K562 (cell line): ENCODE measurements at regions not wholly inside any gene's neighbourhood (a gene's known extent, or its start where the extent isn't known, plus 50 kb on each side); places are given as distances from the start of the nearest gene placed in this dataset.

Experiments
- ATAC-seq: fragments of 200-7000 bp; cut with Tn5 transposase; 3 replicates; pipeline ENCODE4 v1.9.1; 2020; ENCODE audit warnings: moderate library complexity
- BruUV-seq: library from RNA; stranded (reverse); fragments of 400-500 nt; replicated peaks from 2 replicates; lab custom pipeline; 2021; lab: Mats Ljungman, UMichigan
- CTCF ChIA-PET: fragments of 300-600 bp; formaldehyde crosslinking; extraction: SDS; loops from one replicate; lab custom pipeline; 2021; ENCODE audit warnings: low intra/inter-chr PET ratio; lab: Yijun Ruan, JAX
- POLR2A ChIA-PET: fragments of 300-600, 350-650 bp; sonication (Branson Sonifier 250); formaldehyde crosslinking; extraction: SDS; loops from one replicate; lab custom pipeline; 2021; ENCODE audit warnings: antibody characterized with exemption, inconsistent platforms; lab: Yijun Ruan, JAX
- DNase-seq, 4 experiments: peaks; one replicate each; pipeline versions ENCODE4 v3.0.0 to v3.0.0-alpha.2; 2011 to 2018; ENCODE audit warnings: low spot score in 3 of 4, mixed read lengths in 3 of 4; ENCODE audit errors: extremely low read depth in 1 of 4
- FAIRE-seq: peaks from 2 replicates; lab custom pipeline; 2011; peaks lifted over from hg19 to GRCh38; lab: Jason Lieb, UNC
- H2AFZ ChIP-seq: 2 replicates; pipeline ENCODE4 v1.6.0; 2011; ENCODE audit warnings: low read depth, low read length, control low read depth, inconsistent platforms
- H3K27ac ChIP-seq: fragments of 200-600 bp; 3 replicates; pipeline ENCODE4 v1.8.0; 2011; ENCODE audit warnings: low read depth, mild to moderate bottlenecking, control low read depth, inconsistent platforms, low read length, moderate library complexity, mixed read lengths; ENCODE audit errors: extremely low read depth
- H3K27me3 ChIP-seq, 2 experiments: fragments of 300-600 bp in 1 of 2; 2 replicates in 1 of 2; 3 replicates in 1 of 2; pipeline versions ENCODE4 v1.6.0 to v1.8.0; 2011; ENCODE audit warnings: inconsistent platforms in 2 of 2, low read length in 2 of 2, mild to moderate bottlenecking in 1 of 2, mixed read lengths in 1 of 2, moderate library complexity in 1 of 2; ENCODE audit not compliant: control insufficient read depth in 2 of 2, insufficient read depth in 2 of 2
- H3K36me3 ChIP-seq: fragments of 300-600 bp; 3 replicates; pipeline ENCODE4 v1.8.0; 2011; ENCODE audit warnings: mild to moderate bottlenecking, low read length, inconsistent platforms; ENCODE audit not compliant: control insufficient read depth, insufficient read depth
- H3K4me1 ChIP-seq, 2 experiments: fragments of 200-600 bp in 1 of 2; replicated peaks in 1 of 2; 2 replicates in 1 of 2; 3 replicates in 1 of 2; pipeline versions ENCODE4 v1.5.1 to v1.8.0; 2011; ENCODE audit warnings: inconsistent platforms in 2 of 2, low read length in 2 of 2, mild to moderate bottlenecking in 1 of 2, mixed read lengths in 1 of 2, moderate library complexity in 1 of 2; ENCODE audit not compliant: control insufficient read depth in 2 of 2, insufficient read depth in 2 of 2
- H3K4me2 ChIP-seq: 2 replicates; pipeline ENCODE4 v1.6.1; 2011; ENCODE audit warnings: low read length, control low read depth, inconsistent platforms, mixed read lengths; ENCODE audit not compliant: insufficient read depth
- H3K4me3 ChIP-seq: fragments of 200-600 bp; sonication (generic), shearing (Covaris generic); 2 replicates; pipeline ENCODE4 v1.5.1; 2016; ENCODE audit warnings: control low read depth, inconsistent platforms
- H3K79me2 ChIP-seq: fragments of 200-600 bp; 3 replicates; pipeline ENCODE4 v1.8.0; 2011; ENCODE audit warnings: low read length, inconsistent platforms; ENCODE audit not compliant: control insufficient read depth, insufficient read depth
- H3K9ac ChIP-seq, 2 experiments: 2 replicates each; pipeline versions ENCODE4 v1.6.0 to v1.6.1; 2011; ENCODE audit warnings: low read depth in 2 of 2, low read length in 2 of 2, control low read depth in 1 of 2, inconsistent platforms in 1 of 2, mild to moderate bottlenecking in 1 of 2, mixed read lengths in 1 of 2; ENCODE audit not compliant: insufficient read depth in 1 of 2
- H3K9me1 ChIP-seq: one replicate; pipeline ENCODE4 v1.6.0; 2011; ENCODE audit warnings: inconsistent platforms, mild to moderate bottlenecking, low read length, moderate library complexity; ENCODE audit not compliant: control insufficient read depth, insufficient read depth
- H3K9me3 ChIP-seq: replicated peaks from 2 replicates; pipeline ENCODE4 v1.5.1; 2011; ENCODE audit warnings: low read depth, low read length, inconsistent platforms; ENCODE audit not compliant: control insufficient read depth, insufficient read depth
- H4K20me1 ChIP-seq: replicated peaks from 2 replicates; pipeline ENCODE4 v1.6.1; 2011; ENCODE audit warnings: low read length, inconsistent platforms, mixed read lengths; ENCODE audit not compliant: control insufficient read depth, insufficient read depth
- DMBX1 ChIP-seq: fragments of 250-450 bp; sonication (Bioruptor Pico); IDR thresholded peaks from 2 replicates; pipeline ENCODE4 v1.8.0; 2022; ENCODE audit warnings: inconsistent platforms, mild to moderate bottlenecking, moderate library complexity, borderline replicate concordance
- HDAC3 ChIP-seq: fragments of 450-650 bp; IDR thresholded peaks from 2 replicates; pipeline ENCODE4 v1.6.1; 2018; ENCODE audit warnings: borderline replicate concordance, mild to moderate bottlenecking, moderate library complexity; ENCODE audit not compliant: partially characterized antibody
- NR4A1 ChIP-seq, 2 experiments: fragments of 250-450 bp in 1 of 2; fragments of 450-650 bp in 1 of 2; sonication (Bioruptor Pico) in 1 of 2; IDR thresholded peaks; 2 replicates each; pipeline versions ENCODE4 v1.4.0 to v1.6.1; 2016 to 2020; ENCODE audit warnings: mild to moderate bottlenecking in 2 of 2, missing compliant biosample characterization in 1 of 2, missing genetic modification characterization in 1 of 2, moderate library complexity in 1 of 2
- TRIM28 ChIP-seq: fragments of 450-650 bp; IDR thresholded peaks from 2 replicates; pipeline ENCODE4 v1.6.1; 2017
- ZNF12 ChIP-seq: sonication (generic); formaldehyde crosslinking; IDR thresholded peaks from 2 replicates; pipeline ENCODE4 v1.4.0; 2020; ENCODE audit warnings: mild to moderate bottlenecking, missing genetic modification reagents
- ZNF274 ChIP-seq: IDR thresholded peaks from 2 replicates; pipeline ENCODE4 v1.6.1; 2011; ENCODE audit warnings: low read depth, mild to moderate bottlenecking, low read length, moderate library complexity, borderline replicate concordance
- WGBS: fragments of 100-300 bp; shearing (Covaris generic); methylation state at CpG from one replicate; pipeline ENCODE4 v1.1.6; 2016; ENCODE audit warnings: low coverage, mixed read lengths; ENCODE audit not compliant: insufficient coverage; ENCODE audit errors: missing lambda C conversion rate; 5-methylcytosine and 5-hydroxymethylcytosine counted together
- in situ Hi-C: fragments of 300-500 bp; cut with MboI; formaldehyde crosslinking; loops from 4 replicates; pipeline ENCODE4 v1.15.0; 2018; ENCODE audit warnings: inconsistent platforms, mixed read lengths
- intact Hi-C: fragments of 100-400 bp; cut with micrococcal nuclease; formaldehyde crosslinking; loops from 2 replicates; pipeline ENCODE4 v1.14.2; 2022
- TF ChIP-seq, protein P1 (sequence below), 2 experiments: fragments of 450-650 bp; IDR thresholded peaks; 2 replicates each; pipeline ENCODE4 v1.6.1; 2016

- BruUV-seq: no TSS peak
- intact Hi-C loops: no loop called here
- ChIA-PET CTCF (no interaction called here), POLR2A (no interaction called here)
- in situ Hi-C loops: no loop called here
- Histone ChIP-seq H3K4me3 (no peak overlapping the region), H4K20me1 (no peaks in the 10 kb centered on the region), H3K4me2 (no peak overlapping the region), H3K79me2 (no peaks in the 10 kb centered on the region), H3K27me3 (no peaks in the 10 kb centered on the region), H3K27ac (no peak overlapping the region), H2AFZ (no peak overlapping the region), H3K9me3 (no peaks in the 10 kb centered on the region), H3K36me3 (no peaks in the 10 kb centered on the region), H3K9me1 (no peaks in the 10 kb centered on the region), H3K4me1 (no peaks in the 10 kb centered on the region), H3K9ac (no peak overlapping the region)
- WGBS: 0% methylated on average over 2 of the region's 2 CpGs
- ATAC-seq: no peak
- no peak for TF ChIP-seq ZNF12
- no peak for TF ChIP-seq DMBX1 (CRISPR knock-in tag)
- no peak for TF ChIP-seq TRIM28
- TF ChIP-seq, protein P1, sequence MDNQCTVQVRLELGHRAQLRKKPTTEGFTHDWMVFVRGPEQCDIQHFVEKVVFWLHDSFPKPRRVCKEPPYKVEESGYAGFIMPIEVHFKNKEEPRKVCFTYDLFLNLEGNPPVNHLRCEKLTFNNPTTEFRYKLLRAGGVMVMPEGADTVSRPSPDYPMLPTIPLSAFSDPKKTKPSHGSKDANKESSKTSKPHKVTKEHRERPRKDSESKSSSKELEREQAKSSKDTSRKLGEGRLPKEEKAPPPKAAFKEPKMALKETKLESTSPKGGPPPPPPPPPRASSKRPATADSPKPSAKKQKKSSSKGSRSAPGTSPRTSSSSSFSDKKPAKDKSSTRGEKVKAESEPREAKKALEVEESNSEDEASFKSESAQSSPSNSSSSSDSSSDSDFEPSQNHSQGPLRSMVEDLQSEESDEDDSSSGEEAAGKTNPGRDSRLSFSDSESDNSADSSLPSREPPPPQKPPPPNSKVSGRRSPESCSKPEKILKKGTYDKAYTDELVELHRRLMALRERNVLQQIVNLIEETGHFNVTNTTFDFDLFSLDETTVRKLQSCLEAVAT (IDR thresholded peaks at IDR 0.05): no peak
- no peak for TF ChIP-seq NR4A1 (CRISPR knock-in tag; IDR thresholded peaks at IDR 0.05)
- TF ChIP-seq NR4A1 (tag; IDR thresholded peaks at IDR 0.05): no peak
- TF ChIP-seq ZNF274: no peak
- no peak for TF ChIP-seq HDAC3
- no peak for DNase-seq
- FAIRE-seq: no peak
Observed at GRCh38 chr1:222307621-222308020, 240.3 kb downstream of the HHIPL2 start.
